Islet precursor cell (in vitro differentiated cells): ENCODE measurements at regions not wholly inside any gene's neighbourhood (a gene's known extent, or its start where the extent isn't known, plus 50 kb on each side); places are given as distances from the start of the nearest gene placed in this dataset.
"Not testable (repeated sequence)": the region's sequence is repeated elsewhere in the genome, so short reads cannot be mapped to it uniquely, and the experiment has no call there.

Experiments used
- DNase-seq: peaks from one replicate; pipeline ENCODE4 v3.0.0-alpha.2; 2018

GRCh38 chr4:174183259-174183658 lies 100.2 kb downstream of the FBXO8 start:
- no peak for DNase-seq

GRCh38 chr4:174181827-174182226 lies 101.6 kb downstream of the FBXO8 start:
- no peak for DNase-seq

GRCh38 chr4:174177536-174177935 lies 105.9 kb downstream of the FBXO8 start:
- no peak for DNase-seq

- DNase-seq: not testable (repeated sequence)
Measured at GRCh38 chr4:174175836-174176235, 107.6 kb downstream of the FBXO8 start.

GRCh38 chr4:174173360-174173759 lies 110.1 kb downstream of the FBXO8 start:
- DNase-seq: no peak

- DNase-seq: no peak
Measured at GRCh38 chr4:174172274-174172673, 111.2 kb downstream of the FBXO8 start.

- no peak for DNase-seq
Measured at GRCh38 chr4:174170906-174171305, 112.6 kb downstream of the FBXO8 start.

GRCh38 chr4:174170091-174170490 lies 113.4 kb downstream of the FBXO8 start:
- no peak for DNase-seq

GRCh38 chr4:174157106-174157607 lies 126.3 kb downstream of the FBXO8 start:
- no peak for DNase-seq

GRCh38 chr4:174156239-174156826 lies 127.1 kb downstream of the FBXO8 start:
- DNase-seq: no peak

- no peak for DNase-seq
Measured at GRCh38 chr4:174154215-174154854, 129.1 kb downstream of the FBXO8 start.

- peak; percentile 56 for DNase-seq
Measured at GRCh38 chr4:174152717-174153466, 130.6 kb downstream of the FBXO8 start.

GRCh38 chr4:174147863-174148262 lies 135.6 kb downstream of the FBXO8 start:
- no peak for DNase-seq

GRCh38 chr4:174144106-174144505 lies 139.4 kb downstream of the FBXO8 start:
- no peak for DNase-seq

- DNase-seq: no peak
Measured at GRCh38 chr4:174141876-174142275, 141.6 kb downstream of the FBXO8 start.

GRCh38 chr4:174138616-174139015 lies 144.9 kb downstream of the FBXO8 start:
- DNase-seq: no peak

GRCh38 chr4:174137698-174138097 lies 145.8 kb downstream of the FBXO8 start:
- DNase-seq: no peak

- DNase-seq: peak; percentile 83
Measured at GRCh38 chr4:174135936-174136406, 147.5 kb downstream of the FBXO8 start.

- DNase-seq: no peak
Measured at GRCh38 chr4:174135530-174135929, 147.9 kb downstream of the FBXO8 start.

GRCh38 chr4:174134361-174134760 lies 149.1 kb downstream of the FBXO8 start:
- no peak for DNase-seq

GRCh38 chr4:174133551-174133950 lies 149.9 kb downstream of the FBXO8 start:
- DNase-seq: no peak

- no peak for DNase-seq
Measured at GRCh38 chr4:174131901-174132300, 151.6 kb downstream of the FBXO8 start.

GRCh38 chr4:174122705-174123104 lies 160.8 kb downstream of the FBXO8 start:
- no peak for DNase-seq
